SK-N-SH (cell line): ENCODE measurements at regions not wholly inside any gene's neighbourhood (a gene's known extent, or its start where the extent isn't known, plus 50 kb on each side); places are given as distances from the start of the nearest gene placed in this dataset.

Source experiments
- CTCF ChIP-seq: fragments of 200-600 bp; sonication (generic); IDR thresholded peaks from 2 replicates; pipeline ENCODE4 v1.6.1; 2017; ENCODE audit warnings: antibody characterized with exemption, mild to moderate bottlenecking, moderate library complexity
- FOXM1 ChIP-seq: IDR thresholded peaks from 2 replicates; pipeline ENCODE4 v1.4.0; 2012; ENCODE audit warnings: low read depth, mild to moderate bottlenecking
- JUND ChIP-seq: IDR thresholded peaks from 2 replicates; pipeline ENCODE4 v1.4.0; 2012
- MAX ChIP-seq: IDR thresholded peaks from 2 replicates; pipeline ENCODE4 v1.4.0; 2012; ENCODE audit warnings: low read depth
- POLR2AphosphoS5 ChIP-seq: IDR thresholded peaks from 2 replicates; pipeline ENCODE4 v1.6.1; 2012; ENCODE audit warnings: low read depth, low read length
- TAF1 ChIP-seq: IDR thresholded peaks from 2 replicates; pipeline ENCODE4 v1.6.1; 2012; ENCODE audit warnings: low read depth, mild to moderate bottlenecking, low read length, moderate library complexity, borderline replicate concordance

GRCh38 chr3:81920816-81921215, 159.4 kb upstream of the GBE1 start:
- TF ChIP-seq MAX (no peak), CTCF (no peak), FOXM1 (no peak), POLR2AphosphoS5 (no peak), TAF1 (no peak), JUND (no peak)
